Glomerular visceral epithelial cell (primary cell): ENCODE measurements at regions not wholly inside any gene's neighbourhood (a gene's known extent, or its start where the extent isn't known, plus 50 kb on each side); places are given as distances from the start of the nearest gene placed in this dataset.
"Not testable (repeated sequence)": the region's sequence is repeated elsewhere in the genome, so short reads cannot be mapped to it uniquely, and the experiment has no call there.

Experiments
- DNase-seq: peaks from one replicate; pipeline ENCODE4 v3.0.0-alpha.2; 2016; ENCODE audit errors: extremely low spot score

DNA sequence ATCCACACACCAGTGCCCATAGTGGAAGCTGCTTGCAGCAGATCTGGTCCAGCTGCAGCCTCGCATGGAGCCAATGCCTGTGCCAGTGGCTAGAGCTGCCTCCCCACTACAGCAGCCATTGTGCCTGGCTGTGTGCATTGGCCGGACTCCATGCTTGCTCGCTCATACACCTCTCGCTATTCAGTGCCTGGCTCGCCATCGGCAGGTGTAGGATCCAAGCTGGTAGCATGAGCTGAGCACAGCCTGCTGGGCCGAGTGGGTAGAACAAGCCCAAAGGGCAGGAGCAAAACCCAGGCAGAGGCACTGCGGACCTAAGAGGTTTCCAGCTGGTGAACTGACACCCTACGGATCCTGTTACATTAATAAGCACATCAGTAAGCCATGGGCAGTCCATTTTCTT lies 1184.1 kb downstream of the AMY1C start:
- DNase-seq, result no peak

DNA sequence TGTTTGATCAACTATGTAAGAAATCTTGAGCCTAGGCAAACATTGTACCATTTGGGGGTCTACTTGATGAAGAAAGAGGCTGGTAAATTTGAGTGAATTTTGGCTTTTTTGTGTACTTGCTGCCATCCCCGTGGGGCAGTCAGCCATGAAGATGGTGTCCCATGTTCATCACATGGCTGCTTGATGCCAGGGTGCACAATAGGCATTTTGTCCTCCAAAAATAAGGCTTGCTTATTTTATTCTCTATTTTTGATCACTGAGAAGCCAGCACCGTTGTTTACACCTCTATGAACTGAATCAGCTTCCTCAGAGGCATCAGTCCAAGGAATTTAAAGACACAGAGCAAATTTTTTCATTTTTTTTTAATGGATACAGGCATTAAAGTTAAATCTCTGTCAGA lies 1195.7 kb downstream of the AMY1C start:
- no peak for DNase-seq

DNA sequence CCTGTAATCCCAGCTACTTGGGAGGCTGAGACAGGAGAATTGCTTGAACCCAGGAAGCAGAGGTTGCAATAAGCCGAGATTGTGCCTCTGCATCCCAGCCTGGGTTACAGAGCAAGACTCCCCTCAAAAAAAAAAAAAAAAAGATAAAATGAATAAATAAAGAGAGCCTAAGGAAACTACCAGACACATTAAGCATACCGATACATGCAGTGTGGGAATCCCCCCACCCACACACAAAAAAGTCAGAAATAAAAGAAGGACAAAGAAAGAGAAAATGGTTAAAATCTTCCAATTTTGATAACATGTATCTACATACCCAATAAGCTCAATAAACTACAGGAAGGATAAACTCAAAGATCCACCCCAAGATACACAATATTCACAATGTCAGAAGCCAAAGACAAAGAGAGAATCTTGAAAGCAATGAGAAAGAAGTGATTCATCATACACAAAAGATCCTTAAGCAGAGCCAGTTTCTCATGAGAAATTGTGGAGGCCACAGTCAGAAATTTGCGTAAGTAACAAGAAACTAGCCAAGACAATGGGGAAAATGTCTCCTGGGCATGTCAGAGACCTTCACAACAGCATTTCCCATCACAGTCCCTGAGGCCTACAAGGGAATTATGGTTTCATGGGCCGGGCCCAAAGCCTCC lies 1197.0 kb downstream of the AMY1C start:
- no peak for DNase-seq

DNA sequence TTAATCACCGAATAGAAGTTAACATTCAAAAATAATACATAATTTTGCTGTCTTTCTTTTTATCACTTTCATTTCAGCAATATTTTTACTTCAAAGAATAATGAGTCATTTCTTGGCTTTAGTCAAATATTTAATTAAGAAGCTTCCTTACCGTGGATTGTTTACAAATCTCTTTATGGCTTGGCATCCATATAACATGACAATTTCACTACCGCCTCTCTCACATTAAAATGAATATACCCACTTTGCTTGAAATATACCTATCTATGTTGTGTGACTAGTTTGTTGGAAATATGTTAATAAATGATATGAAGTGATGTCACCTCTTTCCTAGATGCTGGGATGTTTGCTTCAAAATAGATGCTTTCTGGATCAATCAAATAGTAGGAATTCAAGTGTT lies 1203.9 kb downstream of the AMY1C start:
- DNase-seq, result no peak

DNA sequence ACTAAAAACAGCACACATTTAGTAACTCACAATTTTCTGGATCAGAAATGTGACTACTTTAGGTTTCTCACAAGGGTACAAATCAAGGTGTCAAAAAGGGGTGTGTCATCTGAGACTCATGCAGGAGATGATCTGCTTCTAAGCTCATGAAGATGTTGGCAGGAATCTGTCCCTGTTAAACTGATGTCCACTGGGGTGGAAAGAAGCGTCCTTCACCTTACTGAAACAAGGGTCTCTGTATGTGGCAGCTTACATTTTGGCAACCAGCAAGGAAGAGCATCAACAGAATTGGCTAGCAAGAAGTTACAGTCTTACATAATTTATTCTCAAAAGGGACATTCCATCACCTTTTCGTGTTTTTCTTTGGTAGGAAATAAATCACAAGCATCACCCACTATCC lies 1223.8 kb downstream of the AMY1C start:
- no peak for DNase-seq

DNA sequence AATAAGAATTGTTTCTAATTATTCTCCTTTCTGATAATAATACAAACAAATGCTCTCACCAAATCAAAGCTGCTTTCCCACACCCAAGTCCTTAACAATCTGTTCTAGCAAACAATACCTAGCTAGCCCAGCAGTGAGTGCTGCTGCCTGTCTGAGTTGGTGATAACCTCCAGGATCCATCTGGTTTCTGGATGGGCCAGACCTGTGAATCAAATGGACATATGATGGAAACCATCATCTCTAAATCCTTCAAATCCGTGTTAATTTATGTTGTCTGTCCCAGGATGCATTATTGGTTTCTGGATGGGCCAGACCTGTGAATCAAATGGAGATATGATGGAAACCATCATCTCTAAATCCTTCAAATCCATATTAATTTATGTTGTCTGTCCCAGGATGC lies 1230.0 kb downstream of the AMY1C start:
- DNase-seq, result no peak

DNA sequence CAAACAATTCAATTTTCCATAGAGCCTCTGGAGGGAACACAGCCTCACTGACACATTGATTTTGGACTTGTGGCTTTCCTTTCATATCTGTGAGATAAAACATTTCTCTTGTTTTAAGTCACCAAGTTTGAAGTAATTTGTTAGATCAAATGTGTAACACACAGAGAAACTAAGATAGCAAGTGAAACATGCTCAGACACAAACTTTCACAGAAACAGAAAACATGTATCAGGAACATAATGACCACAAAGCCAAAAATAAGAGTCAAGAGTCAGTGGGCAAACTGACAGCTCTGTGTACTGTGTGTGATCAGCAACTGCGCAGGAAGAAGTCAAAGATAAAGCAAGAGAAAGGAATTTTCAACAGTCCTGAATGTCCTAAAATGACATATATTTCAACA lies 1237.5 kb downstream of the AMY1C start:
- DNase-seq, result no peak

DNA sequence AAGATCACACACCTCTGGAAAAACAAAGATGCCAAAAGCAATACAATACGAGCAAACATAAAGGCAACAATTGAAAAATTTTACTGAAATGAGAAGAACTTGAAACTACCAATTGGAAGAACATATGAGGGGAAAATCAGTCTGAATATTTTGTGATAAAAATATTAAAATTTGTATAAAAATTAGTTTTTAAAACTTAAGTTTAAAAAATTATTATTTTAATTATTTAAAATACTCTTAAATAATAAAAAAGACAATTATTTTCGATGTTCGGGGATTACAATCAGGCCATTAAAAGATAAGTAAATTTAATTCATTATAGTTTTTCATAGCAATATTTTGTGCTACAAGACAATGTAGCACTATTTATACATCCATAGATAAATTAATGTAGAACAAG lies 1239.3 kb downstream of the AMY1C start:
- DNase-seq, result no peak

DNA sequence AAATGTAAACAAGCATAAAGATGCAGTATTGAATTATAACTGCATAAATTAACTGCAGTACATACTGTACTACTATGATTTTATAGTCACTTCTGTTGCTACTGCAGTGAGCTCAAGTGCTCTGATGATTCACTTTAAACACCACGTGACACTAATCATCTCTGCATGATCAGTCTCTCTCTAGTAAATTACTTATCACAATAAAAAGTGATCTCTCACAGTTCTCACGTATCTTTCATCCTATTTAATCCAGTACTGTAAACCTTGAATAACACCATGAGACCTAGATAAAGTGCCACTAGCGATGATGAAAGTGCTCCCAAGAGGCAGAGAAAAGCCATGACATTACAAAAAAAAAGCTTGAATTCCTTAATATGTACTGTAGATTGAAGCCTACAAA lies 1242.0 kb downstream of the AMY1C start:
- no peak for DNase-seq

DNA sequence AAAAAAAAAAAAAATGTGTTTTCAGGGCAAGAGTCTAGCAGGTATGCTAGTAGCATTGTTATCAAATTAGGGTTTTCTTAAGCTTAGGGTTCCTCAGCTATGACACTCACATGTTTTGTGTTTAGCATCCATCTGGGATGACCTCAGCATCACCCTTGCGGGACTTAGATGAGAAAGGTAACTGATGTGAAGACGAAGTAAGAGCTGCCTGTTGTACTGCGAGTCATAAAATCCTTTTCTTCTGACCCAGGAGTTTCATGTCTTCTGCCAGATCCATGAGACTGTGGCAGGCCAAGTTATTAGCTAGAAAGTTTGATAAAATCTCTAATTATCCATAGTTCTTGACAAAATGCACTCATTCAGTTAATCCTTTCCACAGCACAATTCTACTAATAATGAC lies 1251.1 kb downstream of the AMY1C start:
- DNase-seq, result no peak

DNA sequence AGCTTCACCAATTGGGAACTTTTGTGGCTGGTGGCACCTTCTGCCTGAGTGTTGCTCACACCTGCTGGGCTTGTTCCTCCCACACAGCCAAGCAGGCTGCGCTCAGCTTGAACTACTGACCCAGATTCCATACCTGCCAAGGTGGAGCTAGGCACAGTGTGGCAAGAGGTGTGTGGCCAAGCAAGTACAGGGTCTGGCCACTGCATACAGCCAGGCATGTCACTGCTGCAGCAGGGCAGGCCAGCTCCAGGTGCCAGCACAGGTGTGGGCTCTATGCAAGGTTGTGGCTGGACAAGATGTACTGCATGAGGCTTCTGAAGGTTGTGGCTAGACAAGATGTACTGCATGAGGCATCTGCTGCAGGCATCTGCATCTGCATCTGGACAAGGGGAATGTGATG lies 1254.8 kb downstream of the AMY1C start:
- no peak for DNase-seq

DNA sequence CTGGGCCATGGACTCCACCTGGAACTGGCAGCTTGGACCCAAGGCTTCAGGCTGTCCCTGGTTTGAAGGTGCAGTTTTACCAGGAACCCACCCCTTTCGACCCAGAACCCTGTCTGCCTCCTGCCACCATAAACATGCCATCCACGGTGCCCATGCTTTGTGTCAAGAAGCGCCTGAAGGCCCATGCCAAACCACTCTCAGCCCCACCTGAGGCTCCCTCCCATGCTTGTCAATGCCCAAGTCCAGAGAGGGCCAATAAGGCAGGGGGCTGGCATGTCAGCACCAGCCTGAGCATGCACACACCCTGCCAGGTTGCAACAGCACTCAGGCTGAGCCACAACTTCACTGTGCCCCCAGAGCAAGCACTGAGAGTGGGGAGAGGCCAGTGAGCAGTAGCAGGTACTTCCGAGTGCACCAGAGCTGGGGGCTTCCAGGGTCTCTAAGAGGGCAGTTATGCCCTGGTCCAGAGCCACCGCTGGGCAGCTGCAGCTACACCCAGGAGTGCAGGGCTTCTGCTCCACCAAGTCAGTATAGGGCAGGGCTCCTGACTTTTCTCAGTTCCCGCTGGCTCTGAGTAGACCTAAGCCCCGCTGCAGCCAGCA lies 1256.0 kb downstream of the AMY1C start:
- no peak for DNase-seq

DNA sequence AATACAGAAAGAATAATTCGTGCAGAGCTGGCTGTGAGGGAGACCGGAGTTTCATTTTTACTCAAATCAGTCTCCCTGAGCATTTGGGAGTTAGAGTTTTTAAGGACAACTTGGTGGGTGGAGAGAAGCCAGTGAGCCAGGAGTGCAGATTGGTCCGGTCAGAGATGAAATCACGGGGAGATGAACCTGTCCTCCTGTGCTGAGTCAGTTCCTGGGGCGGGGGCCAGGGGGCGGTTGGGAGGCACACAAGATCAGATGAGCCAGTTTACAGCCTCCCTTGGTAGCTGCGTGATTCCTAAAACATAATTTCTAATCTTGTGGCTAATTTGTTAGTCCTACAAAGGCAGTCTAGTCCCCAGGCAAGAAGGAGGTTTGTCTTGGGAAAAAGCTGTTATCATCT lies 1267.9 kb downstream of the AMY1C start:
- no peak for DNase-seq

DNA sequence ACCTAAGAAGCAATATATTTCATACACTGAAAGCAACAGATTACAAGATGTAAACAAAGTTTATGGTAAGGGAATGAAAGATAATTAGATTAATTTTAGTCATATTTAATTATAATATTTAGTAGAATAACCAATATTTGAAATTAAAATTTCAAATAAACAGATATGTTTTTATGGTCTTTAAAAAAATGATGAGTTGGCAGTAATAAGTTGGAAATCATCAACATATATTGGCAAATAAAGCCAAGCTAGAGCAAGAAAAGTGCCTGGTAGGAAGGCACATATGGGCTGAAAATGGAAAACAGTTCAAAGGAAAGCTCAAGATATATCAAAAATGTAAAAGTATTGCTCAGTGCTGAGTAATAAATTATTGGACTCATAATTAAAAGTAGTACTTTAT lies 1274.0 kb downstream of the AMY1C start:
- no peak for DNase-seq

DNA sequence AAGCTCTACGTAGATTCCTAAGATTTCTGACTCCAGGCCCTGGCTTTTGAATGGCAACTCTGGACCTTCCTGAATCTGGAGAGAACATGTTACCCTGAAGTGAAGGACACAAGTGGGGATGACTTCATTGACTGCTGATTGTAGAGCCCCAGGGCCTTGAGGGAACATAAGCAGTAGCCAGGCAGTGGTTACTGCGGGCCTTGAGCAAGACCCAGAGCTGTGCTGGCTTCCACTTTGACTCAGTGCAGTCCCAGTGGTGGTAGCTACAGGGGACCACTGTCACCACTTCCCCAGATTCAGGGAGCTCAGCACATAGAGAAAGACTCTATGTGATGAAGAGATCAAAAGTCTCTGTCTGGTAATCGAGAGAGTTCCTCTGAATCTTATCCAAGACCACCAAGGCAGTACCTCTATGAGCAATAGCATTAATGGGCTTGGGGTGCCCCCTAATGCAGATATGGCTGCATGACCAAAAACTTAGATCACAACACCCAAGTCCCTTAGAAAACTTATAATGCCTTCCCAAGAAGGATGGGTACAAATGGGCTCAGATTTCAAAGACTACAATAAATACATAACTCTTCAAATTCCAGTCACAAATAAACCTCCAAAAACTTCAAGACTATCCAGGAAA lies 1278.3 kb downstream of the AMY1C start:
- no peak for DNase-seq

DNA sequence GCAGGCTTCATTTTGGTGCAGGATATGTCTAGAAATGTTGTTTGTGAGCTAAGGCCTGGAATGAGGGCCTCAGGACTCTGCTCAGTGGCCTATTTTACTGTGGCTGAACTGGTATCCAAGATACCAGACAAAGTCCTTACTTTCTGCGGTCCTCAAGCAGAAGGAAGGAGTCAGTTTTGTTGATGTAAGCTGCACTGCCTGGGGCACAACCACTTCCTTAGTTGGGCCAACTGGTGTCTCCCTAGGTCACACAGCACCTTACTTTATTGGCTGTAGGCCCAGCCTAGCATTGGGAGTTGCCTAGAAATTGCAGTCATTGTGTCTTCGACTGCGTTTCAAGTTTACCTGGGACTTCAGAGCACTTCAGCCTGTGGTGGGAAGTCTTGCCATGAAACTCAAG lies 1322.7 kb downstream of the AMY1C start:
- no peak for DNase-seq

DNA sequence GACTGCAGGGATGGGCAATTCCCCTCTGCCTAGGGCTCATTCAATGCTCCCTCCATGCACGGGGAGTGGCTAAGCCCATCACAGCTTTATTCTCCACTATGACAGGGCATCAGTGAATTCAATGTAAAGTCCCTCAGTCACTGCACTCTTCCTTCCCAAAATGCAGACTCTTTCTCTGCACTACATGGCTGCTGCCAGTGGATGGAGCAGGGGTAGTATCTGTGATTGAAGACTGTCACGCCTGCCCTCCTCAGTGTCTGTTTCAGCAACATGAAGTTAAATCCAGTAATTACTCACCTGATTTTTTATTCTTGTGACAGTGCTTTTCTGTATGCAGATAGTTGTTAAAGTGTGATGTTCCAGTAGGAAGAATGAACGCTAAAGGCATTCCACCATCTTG lies 1323.2 kb downstream of the AMY1C start:
- no peak for DNase-seq

DNA sequence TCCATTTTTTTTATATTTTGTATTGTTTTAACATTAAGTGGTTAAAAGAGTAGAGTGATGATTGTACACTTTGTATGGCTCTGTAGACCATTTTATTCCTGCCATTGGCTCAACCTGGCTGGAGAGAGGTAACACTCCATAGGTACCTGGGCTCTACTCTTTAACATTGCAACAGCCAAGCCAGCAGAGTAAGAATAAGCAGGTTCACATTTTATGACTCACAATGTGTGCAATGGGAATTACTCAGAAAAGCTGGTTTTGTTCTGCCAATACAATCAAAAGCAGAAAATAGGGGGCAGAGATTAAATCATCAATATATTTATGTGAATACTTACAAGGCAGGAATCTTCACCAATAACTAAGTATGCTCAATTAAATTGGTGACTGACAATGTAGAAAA lies 1324.0 kb downstream of the AMY1C start:
- DNase-seq, result no peak

DNA sequence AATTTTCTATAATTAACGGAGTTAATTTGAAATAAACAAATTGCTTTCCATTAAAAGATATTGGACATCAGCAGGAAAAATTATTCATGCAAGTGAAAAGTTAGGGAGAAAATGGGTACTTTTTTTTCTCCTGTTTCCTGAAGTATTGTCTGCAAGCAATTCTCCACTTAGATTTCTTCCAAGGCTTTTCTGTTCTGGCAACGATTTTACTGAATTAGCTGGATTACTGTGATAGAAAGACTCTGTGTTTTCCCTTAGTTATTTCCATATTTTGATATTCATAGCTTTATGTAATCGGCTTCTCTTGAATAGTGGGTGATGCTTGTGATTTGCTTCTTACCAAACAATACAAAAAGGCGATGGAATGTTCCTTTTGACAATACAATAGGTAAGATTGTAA lies 1333.9 kb downstream of the AMY1C start:
- DNase-seq, result no peak

DNA sequence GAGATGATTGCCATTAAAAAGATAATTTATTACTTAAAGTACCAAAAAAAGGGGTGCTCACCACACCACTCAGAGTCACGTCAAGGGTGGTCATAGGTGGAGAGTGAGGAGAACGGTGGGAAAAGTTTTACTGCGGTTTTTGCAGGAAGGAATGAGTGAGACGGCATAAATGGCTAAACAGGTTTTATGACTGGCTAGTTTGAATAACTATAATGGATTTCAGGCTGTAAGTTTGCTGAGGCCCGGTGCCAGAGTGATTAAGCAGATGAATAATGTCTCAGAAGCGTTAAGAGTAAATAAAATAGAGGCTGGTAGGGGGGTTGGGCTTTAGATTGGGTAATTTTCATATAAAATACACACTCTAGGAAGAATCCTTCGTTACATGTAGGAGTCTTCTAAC lies 1337.8 kb downstream of the AMY1C start:
- DNase-seq, result no peak

DNA sequence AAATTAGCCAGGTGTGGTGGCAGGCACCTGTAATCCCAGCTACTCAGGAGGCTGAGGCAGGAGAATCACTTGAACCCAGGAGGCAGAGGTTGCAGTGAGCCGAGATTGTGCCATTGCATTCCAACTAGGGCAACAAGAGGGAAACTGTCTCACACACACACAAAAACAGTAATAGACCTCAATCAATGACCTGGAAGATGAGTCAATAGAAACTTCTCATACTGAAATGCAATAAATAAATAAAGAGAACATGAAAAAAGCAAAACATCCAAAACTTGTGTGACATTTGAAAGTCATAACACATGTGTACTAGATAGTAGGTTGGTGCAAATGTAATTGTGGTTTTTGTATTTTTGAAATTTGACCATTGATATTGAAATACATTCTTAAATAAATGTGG lies 1338.5 kb downstream of the AMY1C start:
- DNase-seq, result no peak

DNA sequence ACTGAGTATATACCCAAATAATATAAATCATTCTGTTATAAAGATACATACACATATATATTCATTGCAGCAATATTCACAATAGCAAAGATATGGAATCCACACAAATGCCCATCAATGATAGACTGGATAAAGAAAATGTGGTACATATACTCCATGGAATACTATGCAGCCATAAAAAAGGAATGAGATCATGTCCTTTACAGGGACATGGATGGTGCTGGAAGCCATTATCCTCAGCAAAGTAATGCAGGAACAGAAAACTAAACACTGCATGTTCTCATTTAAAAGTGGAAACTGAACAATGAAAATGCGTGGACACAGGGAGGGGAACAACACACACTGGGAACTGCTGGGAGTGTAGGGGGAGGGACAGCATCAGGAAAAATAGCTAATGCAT lies 1344.2 kb downstream of the AMY1C start:
- not testable (repeated sequence) for DNase-seq

DNA sequence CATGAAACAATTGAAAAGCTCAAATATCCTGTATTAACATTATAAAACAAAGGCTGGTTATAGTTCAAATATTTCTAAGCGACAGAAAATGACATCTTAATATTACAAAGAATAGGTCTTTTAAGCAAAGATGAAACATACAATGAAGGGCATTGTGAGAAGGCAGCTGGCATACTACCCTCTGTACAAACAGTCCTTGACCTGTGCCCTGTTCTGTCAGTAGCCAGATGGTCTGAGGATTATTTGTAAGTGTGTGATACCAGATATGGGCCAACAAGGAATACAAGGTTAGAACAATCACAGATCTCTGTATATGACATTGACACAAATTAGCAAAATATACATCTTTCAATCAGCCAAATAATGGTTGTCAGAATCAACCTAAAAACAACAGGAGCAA lies 1350.4 kb downstream of the AMY1C start:
- DNase-seq, result no peak

DNA sequence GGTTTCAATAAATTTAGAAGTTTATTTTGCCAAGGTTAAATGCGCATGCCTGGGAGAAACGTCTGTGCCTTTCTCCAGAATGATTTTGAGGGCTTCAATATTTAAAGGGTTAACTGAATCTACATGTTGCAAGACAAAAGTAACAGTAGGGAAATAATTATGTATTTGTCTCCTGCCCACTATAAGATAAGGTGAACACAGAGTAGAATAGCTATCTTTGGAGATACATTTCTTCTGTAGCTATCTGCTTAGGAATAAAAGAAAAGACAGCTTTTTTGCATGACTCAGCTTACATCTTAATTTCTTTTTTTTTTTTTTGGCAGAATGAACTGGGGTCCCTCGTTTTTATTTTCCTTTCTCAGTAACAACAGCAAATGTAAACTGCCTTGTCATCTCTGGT lies 1351.6 kb downstream of the AMY1C start:
- no peak for DNase-seq
